ENCODE measurements at regions not wholly inside any gene's neighbourhood (a gene's known extent, or its start where the extent isn't known, plus 50 kb on each side); places are given as distances from the start of the nearest gene placed in this dataset.

GRCh38 chr5:67976891-67977601 is 238.5 kb upstream of the PIK3R1 start:
- H3K27ac ChIP-seq, result no peak overlapping the region
- H3K4me3 ChIP-seq, result no peak overlapping the region
- no peaks in the 10 kb centered on the region for H3K27me3 ChIP-seq
- H3K36me3 ChIP-seq, result no peaks in the 10 kb centered on the region
- no peaks in the 10 kb centered on the region for H3K9me3 ChIP-seq
- H3K4me1 ChIP-seq, result peaks cover 0 to 3% (median 0%) of the 10 kb centered on the region in 4 donors
- TF ChIP-seq POLR2A (IDR thresholded peaks at IDR 0.05) (no peak), CTCF (IDR thresholded peaks at IDR 0.05) (no peak)
- no peak for DNase-seq

- Histone ChIP-seq H3K4me1 (peaks cover 0 to 11% (median 0%) of the 10 kb centered on the region in 4 donors), H3K27me3 (no peaks in the 10 kb centered on the region), H3K4me3 (no peak overlapping the region), H3K27ac (no peak overlapping the region), H3K36me3 (no peaks in the 10 kb centered on the region), H3K9me3 (no peaks in the 10 kb centered on the region)
- no peak for TF ChIP-seq CTCF (IDR thresholded peaks at IDR 0.05)
- no peak for TF ChIP-seq POLR2A (IDR thresholded peaks at IDR 0.05)
- no peak for DNase-seq
These were observed 239.4 kb upstream of the PIK3R1 start for GRCh38 chr5:67976181-67976580.

DNA sequence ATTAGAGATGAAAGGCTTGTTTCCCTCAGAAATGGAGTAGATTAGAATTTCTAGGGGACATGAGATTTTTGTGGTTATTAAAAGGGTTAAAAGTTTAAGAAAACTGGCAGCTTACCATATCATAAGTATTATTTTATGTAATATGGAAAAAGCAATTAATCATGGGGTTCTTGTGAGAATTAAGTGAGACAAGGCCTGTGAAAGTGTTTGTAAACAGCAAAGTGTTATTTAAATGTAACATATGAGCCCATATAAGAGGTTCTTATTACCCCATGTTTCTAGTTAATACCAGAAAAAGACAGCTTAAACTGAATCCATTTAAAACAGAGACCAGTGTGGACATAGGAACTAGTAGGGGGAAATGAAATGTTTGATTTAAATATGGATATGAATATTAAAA is 241.1 kb upstream of the PIK3R1 start:
- Histone ChIP-seq H3K27me3 (no peaks in the 10 kb centered on the region), H3K9me3 (no peaks in the 10 kb centered on the region), H3K4me3 (no peak overlapping the region), H3K36me3 (no peaks in the 10 kb centered on the region), H3K27ac (no peak overlapping the region), H3K4me1 (peaks cover 0 to 16% (median 0%) of the 10 kb centered on the region in 4 donors)
- TF ChIP-seq POLR2A (IDR thresholded peaks at IDR 0.05), result no peak
- TF ChIP-seq CTCF (IDR thresholded peaks at IDR 0.05), result no peak
- no peak for DNase-seq

GRCh38 chr5:67974054-67974453 is 241.5 kb upstream of the PIK3R1 start:
- Histone ChIP-seq H3K4me1 (peaks cover 0 to 16% (median 0%) of the 10 kb centered on the region in 4 donors), H3K27me3 (no peaks in the 10 kb centered on the region), H3K9me3 (no peaks in the 10 kb centered on the region), H3K4me3 (no peak overlapping the region), H3K36me3 (no peaks in the 10 kb centered on the region), H3K27ac (no peak overlapping the region)
- no peak for TF ChIP-seq POLR2A (IDR thresholded peaks at IDR 0.05)
- no peak for TF ChIP-seq CTCF (IDR thresholded peaks at IDR 0.05)
- no peak for DNase-seq

DNA sequence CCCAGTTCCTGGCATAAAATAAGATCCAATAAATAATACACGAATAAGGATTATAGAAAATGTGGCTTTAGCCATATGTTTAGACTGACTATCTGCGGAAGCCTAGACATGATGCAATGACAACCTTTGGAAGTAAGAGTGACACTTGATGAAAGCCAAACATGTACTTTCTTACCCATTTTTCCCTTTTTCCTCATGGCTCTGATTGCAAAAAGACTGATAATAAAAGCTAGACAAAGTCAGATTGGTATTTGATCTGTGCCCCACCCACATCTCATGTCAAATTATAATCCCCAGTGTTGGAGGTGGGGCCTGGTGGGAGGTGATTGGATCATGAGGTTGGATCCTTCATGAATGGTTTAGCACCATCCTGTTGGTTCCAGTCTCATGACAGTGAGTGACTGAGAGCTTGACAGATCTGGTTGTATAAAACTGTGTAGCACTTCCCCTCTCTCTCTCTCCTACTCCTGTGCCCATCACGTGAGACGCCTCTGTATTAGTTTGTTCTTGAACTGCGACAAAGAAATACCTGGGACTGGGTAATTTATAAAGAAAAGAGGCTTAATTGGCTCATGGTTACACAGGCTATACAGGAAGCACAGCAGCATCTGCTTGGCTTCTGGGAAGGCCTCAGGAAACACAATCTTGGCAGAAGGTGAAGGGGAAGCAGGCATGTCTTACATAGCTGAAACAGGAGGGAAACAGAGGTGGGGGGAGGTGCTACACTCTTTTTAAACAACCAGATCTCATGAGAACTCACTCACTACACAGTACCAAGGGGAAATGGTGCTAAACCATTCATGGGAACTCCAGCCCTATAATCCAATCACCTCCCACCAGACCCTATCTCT is 243.4 kb upstream of the PIK3R1 start:
- Histone ChIP-seq H3K4me1 (peaks cover 0 to 16% (median 0%) of the 10 kb centered on the region in 4 donors), H3K27me3 (no peaks in the 10 kb centered on the region), H3K36me3 (no peaks in the 10 kb centered on the region), H3K4me3 (no peak overlapping the region), H3K9me3 (no peaks in the 10 kb centered on the region), H3K27ac (no peak overlapping the region)
- no peak for DNase-seq
- no peak for TF ChIP-seq CTCF (IDR thresholded peaks at IDR 0.05)
- no peak for TF ChIP-seq POLR2A (IDR thresholded peaks at IDR 0.05)

Measured in Peyer's patch (tissue), 4 donors.